ENCODE measurements at regions not wholly inside any gene's neighbourhood (a gene's known extent, or its start where the extent isn't known, plus 50 kb on each side); places are given as distances from the start of the nearest gene placed in this dataset.
A peak's percentile ranks its signal among the peaks of the same experiment; 100 is the strongest.

DNA sequence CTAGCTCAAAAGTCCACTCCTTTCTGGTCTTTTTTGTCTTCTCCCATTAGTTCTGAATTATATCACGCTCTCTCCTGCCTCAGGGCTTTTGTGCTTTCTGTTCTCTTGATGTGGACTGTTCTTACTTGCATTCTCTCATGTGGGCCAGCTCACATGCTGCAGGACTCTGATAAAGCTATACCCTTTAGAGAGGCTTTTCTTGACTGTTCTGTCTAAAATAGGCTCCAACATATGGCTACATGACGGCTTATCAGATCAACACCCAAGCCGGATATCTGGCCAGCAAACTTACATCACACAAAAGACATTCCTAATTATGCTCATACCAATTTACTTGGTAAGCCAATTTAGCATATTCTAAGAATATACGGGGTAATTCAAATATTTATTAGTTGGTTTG, 1494.5 kb downstream of the TECRL start:
- DNase-seq (ENCODE audit: low read depth) = peak; percentile 83
- TF ChIP-seq, protein P1, sequence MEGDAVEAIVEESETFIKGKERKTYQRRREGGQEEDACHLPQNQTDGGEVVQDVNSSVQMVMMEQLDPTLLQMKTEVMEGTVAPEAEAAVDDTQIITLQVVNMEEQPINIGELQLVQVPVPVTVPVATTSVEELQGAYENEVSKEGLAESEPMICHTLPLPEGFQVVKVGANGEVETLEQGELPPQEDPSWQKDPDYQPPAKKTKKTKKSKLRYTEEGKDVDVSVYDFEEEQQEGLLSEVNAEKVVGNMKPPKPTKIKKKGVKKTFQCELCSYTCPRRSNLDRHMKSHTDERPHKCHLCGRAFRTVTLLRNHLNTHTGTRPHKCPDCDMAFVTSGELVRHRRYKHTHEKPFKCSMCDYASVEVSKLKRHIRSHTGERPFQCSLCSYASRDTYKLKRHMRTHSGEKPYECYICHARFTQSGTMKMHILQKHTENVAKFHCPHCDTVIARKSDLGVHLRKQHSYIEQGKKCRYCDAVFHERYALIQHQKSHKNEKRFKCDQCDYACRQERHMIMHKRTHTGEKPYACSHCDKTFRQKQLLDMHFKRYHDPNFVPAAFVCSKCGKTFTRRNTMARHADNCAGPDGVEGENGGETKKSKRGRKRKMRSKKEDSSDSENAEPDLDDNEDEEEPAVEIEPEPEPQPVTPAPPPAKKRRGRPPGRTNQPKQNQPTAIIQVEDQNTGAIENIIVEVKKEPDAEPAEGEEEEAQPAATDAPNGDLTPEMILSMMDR (conservative IDR thresholded peaks at IDR 0.05; ENCODE audit: low read depth, low read length) = no peak

DNA sequence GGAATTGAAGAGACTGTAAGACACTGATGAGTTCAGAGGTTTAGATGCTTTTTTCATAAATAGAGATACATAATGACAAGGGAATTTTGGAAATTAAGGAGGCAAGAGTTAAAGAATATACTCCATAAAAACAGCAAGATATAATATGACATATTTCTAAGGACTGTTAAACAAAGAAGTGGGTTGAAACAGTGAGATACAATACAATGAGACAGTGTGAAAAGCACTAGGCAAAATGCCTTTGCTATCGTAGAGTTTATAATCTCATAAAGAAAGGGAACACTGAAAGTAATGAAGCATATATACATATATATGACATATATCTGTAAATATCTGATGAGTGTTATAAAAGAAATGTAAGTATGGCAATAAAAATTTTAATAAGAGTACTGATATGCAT, 1496.2 kb downstream of the TECRL start:
- TF ChIP-seq, protein P1 (conservative IDR thresholded peaks at IDR 0.05; ENCODE audit: low read depth, low read length) = no peak
- no peak for DNase-seq (ENCODE audit: low read depth)
- H3K4me3 ChIP-seq (ENCODE audit: low read length) = no peak overlapping the region

More for the DNA sequence above, 1494.5 kb downstream of the TECRL start:
- H3K4me3 ChIP-seq (ENCODE audit: low read length) = no peak overlapping the region

DNA sequence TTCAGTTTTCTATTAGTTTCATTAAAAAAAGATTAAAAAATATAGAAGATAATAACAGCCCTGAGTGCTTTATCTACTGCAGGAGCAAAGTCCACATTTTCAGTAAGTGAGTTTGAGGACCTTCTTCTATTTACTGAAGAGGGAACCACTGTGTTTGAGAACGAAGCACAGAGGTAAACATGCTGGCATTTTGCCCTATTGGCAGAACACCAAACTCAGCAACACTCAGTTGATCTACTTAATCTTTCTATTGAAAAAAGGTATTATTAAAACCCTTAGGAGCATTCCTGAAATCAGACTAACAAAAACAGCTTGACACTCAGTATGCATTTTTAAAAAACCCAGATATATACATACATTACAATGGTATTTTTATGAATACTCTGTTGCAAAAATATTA, 1496.7 kb downstream of the TECRL start:
- no peak for DNase-seq (ENCODE audit: low read depth)
- TF ChIP-seq, protein P1 (conservative IDR thresholded peaks at IDR 0.05; ENCODE audit: low read depth, low read length) = no peak

DNA sequence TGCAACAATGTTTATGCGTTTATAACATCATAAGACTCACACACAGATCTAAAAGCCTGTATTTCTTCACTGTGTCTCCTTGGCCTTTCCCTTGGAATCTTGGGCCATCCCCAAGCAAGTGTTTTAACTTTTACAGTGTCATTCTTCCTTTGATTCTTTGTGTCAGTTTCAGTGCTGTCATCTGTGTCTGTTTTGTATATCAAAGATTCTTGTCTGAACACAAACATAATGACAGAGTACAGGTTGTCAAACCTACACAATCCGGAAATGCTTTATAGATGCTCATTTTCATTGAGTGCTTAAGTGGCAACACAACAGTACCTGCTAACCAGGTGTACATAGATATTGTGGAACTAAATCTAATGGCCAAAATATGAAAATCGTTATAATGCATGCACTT, 1500.0 kb downstream of the TECRL start:
- H3K4me3 ChIP-seq (ENCODE audit: low read length) = no peak overlapping the region
- no peak for DNase-seq (ENCODE audit: low read depth)
- TF ChIP-seq, protein P1 (conservative IDR thresholded peaks at IDR 0.05; ENCODE audit: low read depth, low read length) = no peak

More for the DNA sequence above, 1496.7 kb downstream of the TECRL start:
- no peak overlapping the region for H3K4me3 ChIP-seq (ENCODE audit: low read length)

DNA sequence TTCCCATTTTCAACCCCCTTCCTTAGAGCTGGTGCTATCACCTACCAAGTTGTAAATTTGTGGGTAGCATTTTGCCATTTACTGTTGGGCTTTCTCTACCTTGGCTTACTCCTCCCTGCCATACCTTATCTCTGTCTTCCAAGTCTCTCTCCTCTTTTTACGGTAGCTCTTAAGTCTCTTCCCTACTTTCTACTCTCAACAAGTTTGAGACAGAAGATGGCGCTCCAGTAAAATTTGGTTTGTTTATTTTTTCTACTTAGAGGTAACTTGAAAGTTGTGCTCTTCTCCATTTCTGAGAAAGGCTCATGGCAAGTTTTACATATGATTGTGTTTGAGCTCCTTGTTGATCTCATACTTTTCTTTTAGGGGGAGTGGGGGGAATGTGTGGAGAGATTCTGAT, 1508.1 kb downstream of the TECRL start:
- TF ChIP-seq, protein P1 (conservative IDR thresholded peaks at IDR 0.05; ENCODE audit: low read depth, low read length) = no peak
- no peak overlapping the region for H3K4me3 ChIP-seq (ENCODE audit: low read length)
- DNase-seq (ENCODE audit: low read depth) = no peak

DNA sequence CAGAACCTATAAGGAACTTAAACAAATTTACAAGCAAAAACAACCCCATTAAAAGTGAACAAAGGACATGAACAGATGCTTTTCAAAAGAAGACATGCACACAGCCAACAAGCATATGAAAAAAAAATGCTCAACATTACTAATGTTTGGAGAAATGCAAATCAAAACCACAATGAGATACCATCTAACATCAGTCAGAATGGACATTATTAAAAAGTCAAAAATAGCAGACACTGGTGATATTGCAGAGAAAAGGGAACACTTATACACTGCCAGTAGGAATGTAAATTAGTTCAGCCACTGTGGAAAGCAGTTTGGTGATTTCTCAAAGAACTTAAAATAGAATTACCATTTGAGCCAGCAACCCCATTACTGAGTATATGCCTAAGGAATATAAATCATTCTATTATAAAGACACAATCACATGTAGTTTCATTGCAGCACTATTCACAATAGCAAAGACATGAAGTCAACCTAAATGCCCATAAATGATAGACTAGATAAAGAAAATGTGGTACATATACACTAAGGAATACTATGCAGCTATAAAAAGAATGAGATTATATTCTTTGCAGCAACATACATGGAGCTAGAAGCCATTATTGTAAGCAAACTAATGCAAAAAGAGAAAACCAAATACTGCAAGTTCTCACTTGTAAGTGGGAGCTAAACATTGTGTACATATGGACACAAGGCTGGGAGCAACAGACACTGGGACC, 1509.4 kb downstream of the TECRL start:
- TF ChIP-seq, protein P1 (conservative IDR thresholded peaks at IDR 0.05; ENCODE audit: low read depth, low read length) = no peak
- no peak for DNase-seq (ENCODE audit: low read depth)
- no peak overlapping the region for H3K4me3 ChIP-seq (ENCODE audit: low read length)

DNA sequence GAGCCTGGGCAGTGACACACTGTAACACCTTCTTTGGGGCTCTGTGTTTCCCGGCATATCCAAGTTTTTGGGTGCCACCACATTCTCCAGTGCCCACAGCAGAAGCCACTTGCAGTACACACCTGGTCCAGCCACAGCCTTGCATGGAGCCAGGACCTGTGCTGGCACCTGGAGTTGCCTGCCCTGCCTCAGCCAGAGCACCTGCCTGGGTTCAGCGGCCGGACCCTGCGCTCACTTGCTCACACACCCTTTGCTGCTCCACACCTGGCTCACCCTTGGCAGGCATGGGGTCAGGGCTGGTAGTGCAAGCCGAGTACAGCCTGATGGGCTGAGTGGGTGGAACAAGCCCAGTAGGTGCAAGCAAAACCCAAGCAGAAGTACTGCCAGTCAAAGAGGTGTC, 1511.1 kb downstream of the TECRL start:
- TF ChIP-seq, protein P1 (conservative IDR thresholded peaks at IDR 0.05; ENCODE audit: low read depth, low read length) = no peak
- DNase-seq (ENCODE audit: low read depth) = no peak
- H3K4me3 ChIP-seq (ENCODE audit: low read length) = no peak overlapping the region

Data from retinal pigment epithelial cell (primary cell).